DMS 273 (cell line): ENCODE measurements at regions not wholly inside any gene's neighbourhood (a gene's known extent, or its start where the extent isn't known, plus 50 kb on each side); places are given as distances from the start of the nearest gene placed in this dataset.
A peak's percentile ranks its signal among the peaks of the same experiment; 100 is the strongest.
"Not testable (repeated sequence)": the region's sequence is repeated elsewhere in the genome, so short reads cannot be mapped to it uniquely, and the experiment has no call there.

ENCODE experiments used
- DNase-seq: peaks from one replicate; lab custom pipeline; 2025; ENCODE audit not compliant: unreplicated experiment; lab: John Stamatoyannopoulos, UW

- no peak for DNase-seq
Measured at GRCh38 chr4:181770971-181771370, 472.2 kb upstream of the TENM3 start.

GRCh38 chr4:181775298-181775697, 467.9 kb upstream of the TENM3 start:
- DNase-seq, result no peak

GRCh38 chr4:181776264-181777054, 466.7 kb upstream of the TENM3 start:
- DNase-seq, result no peak

GRCh38 chr4:181777518-181777917, 465.7 kb upstream of the TENM3 start:
- DNase-seq, result no peak

- no peak for DNase-seq
Measured at GRCh38 chr4:181784881-181785280, 458.3 kb upstream of the TENM3 start.

GRCh38 chr4:181792641-181793040, 450.6 kb upstream of the TENM3 start:
- no peak for DNase-seq

- DNase-seq, result no peak
Measured at GRCh38 chr4:181793096-181793495, 450.1 kb upstream of the TENM3 start.

- DNase-seq, result no peak
Measured at GRCh38 chr4:181796502-181796901, 446.7 kb upstream of the TENM3 start.

GRCh38 chr4:181798536-181798935, 444.7 kb upstream of the TENM3 start:
- DNase-seq, result no peak

GRCh38 chr4:181799561-181800069, 443.6 kb upstream of the TENM3 start:
- DNase-seq, result no peak

- no peak for DNase-seq
Measured at GRCh38 chr4:181802207-181802606, 441.0 kb upstream of the TENM3 start.

- DNase-seq, result no peak
Measured at GRCh38 chr4:181807771-181808170, 435.4 kb upstream of the TENM3 start.

GRCh38 chr4:181810711-181811110, 432.5 kb upstream of the TENM3 start:
- DNase-seq, result no peak

GRCh38 chr4:181811550-181811949, 431.7 kb upstream of the TENM3 start:
- not testable (repeated sequence) for DNase-seq

- DNase-seq, result no peak
Measured at GRCh38 chr4:181819946-181820345, 423.3 kb upstream of the TENM3 start.

GRCh38 chr4:181820553-181820952, 422.6 kb upstream of the TENM3 start:
- no peak for DNase-seq

- no peak for DNase-seq
Measured at GRCh38 chr4:181821039-181822004, 421.9 kb upstream of the TENM3 start.

GRCh38 chr4:181822005-181822375, 421.2 kb upstream of the TENM3 start:
- DNase-seq, result peak; percentile 0

- DNase-seq, result no peak
Measured at GRCh38 chr4:181823183-181823582, 420.0 kb upstream of the TENM3 start.

GRCh38 chr4:181823645-181824044, 419.6 kb upstream of the TENM3 start:
- no peak for DNase-seq

GRCh38 chr4:181825564-181825963, 417.6 kb upstream of the TENM3 start:
- no peak for DNase-seq

- DNase-seq, result no peak
Measured at GRCh38 chr4:181827246-181827645, 416.0 kb upstream of the TENM3 start.
